ENCODE measurements at regions not wholly inside any gene's neighbourhood (a gene's known extent, or its start where the extent isn't known, plus 50 kb on each side); places are given as distances from the start of the nearest gene placed in this dataset.

- no peaks in the 10 kb centered on the region for H3K27me3 ChIP-seq
- no peaks in the 10 kb centered on the region for H3K4me1 ChIP-seq
- no peak for TF ChIP-seq CTCF (IDR thresholded peaks at IDR 0.05)
- TF ChIP-seq POLR2A (IDR thresholded peaks at IDR 0.05), result no peak
- H3K4me3 ChIP-seq (replicated peaks in 1 of 3), result no peak overlapping the region
- intact Hi-C loops (cut with DNase I), result no loop called here
- no peaks in the 10 kb centered on the region for H3K9me3 ChIP-seq
- 70 to 77% methylated on average over 2 of the region's 2 CpGs for WGBS, 2 donors
- no peaks in the 10 kb centered on the region for H3K36me3 ChIP-seq
- DNase-seq, result no peak
- no peak overlapping the region for H3K27ac ChIP-seq
Measured at GRCh38 chr4:179596621-179597020, 2154.4 kb upstream of the AGA start.

DNA sequence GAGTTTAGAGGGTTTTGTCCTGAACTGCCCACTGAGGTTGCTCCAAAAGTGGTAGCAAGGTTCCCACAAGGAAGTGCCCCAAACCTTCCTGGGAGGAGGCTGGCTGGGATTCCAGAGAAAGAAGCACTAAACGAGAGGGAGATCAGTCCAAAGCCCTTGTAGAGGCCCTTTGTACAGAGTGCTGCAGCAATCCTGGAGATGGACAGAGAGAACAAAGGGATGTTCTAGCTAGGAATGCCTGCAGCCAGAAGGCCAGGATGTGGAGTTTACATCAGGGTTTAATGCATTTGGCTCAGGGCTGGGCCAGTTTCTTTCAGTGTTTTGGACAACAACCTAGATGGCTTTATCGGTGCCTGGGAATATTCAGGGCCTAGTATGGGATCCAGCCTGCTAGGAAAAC lies 2155.1 kb upstream of the AGA start:
- no peak for TF ChIP-seq POLR2A (IDR thresholded peaks at IDR 0.05)
- TF ChIP-seq CTCF (IDR thresholded peaks at IDR 0.05), result no peak
- Histone ChIP-seq H3K4me1 (no peaks in the 10 kb centered on the region), H3K27ac (no peak overlapping the region), H3K9me3 (no peaks in the 10 kb centered on the region), H3K27me3 (no peaks in the 10 kb centered on the region), H3K36me3 (no peaks in the 10 kb centered on the region), H3K4me3 (replicated peaks in 1 of 3) (no peak overlapping the region)
- 3 to 52% methylated on average over 2 of the region's 2 CpGs for WGBS, 2 donors
- no peak for DNase-seq
- intact Hi-C loops (cut with DNase I), result no loop called here

DNA sequence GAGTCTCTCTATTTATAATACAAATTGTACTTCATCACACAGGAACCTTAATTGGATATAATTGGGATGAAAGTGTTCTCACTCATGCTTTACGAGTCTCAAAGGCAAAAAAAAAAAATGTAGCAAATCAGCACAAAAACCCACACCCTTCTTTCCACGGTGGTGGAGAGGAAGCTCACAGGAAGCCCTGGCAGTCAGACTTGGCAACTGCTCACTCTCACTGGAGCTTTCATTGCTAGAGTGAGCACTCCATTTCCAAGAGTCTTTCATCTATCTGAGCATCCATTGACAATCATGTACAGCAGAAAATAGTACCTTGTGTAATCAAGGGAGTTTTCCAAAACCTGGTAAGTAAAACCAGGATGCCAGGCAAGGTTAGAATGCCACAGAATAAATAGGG lies 2159.4 kb upstream of the AGA start:
- 11 to 19% methylated on average over 2 of the region's 2 CpGs for WGBS, 2 donors
- Histone ChIP-seq H3K4me3 (replicated peaks in 1 of 3) (no peak overlapping the region), H3K27me3 (no peaks in the 10 kb centered on the region), H3K4me1 (no peaks in the 10 kb centered on the region), H3K9me3 (no peaks in the 10 kb centered on the region), H3K27ac (no peak overlapping the region), H3K36me3 (no peaks in the 10 kb centered on the region)
- DNase-seq, result no peak
- TF ChIP-seq CTCF (IDR thresholded peaks at IDR 0.05) (no peak), POLR2A (IDR thresholded peaks at IDR 0.05) (no peak)
- intact Hi-C loops (cut with DNase I), result no loop called here

- intact Hi-C loops (cut with DNase I), result no loop called here
- WGBS, 2 donors, result 89 to 91% methylated on average over 5 of the region's 5 CpGs
- no peak overlapping the region for H3K27ac ChIP-seq
- H3K9me3 ChIP-seq, result no peaks in the 10 kb centered on the region
- H3K4me1 ChIP-seq, result no peaks in the 10 kb centered on the region
- no peak overlapping the region for H3K4me3 ChIP-seq (replicated peaks in 1 of 3)
- H3K36me3 ChIP-seq, result no peaks in the 10 kb centered on the region
- no peak for DNase-seq
- no peak for TF ChIP-seq CTCF (IDR thresholded peaks at IDR 0.05)
- no peak for TF ChIP-seq POLR2A (IDR thresholded peaks at IDR 0.05)
- H3K27me3 ChIP-seq, result no peaks in the 10 kb centered on the region
Measured at GRCh38 chr4:179605196-179605595, 2163.0 kb upstream of the AGA start.

DNA sequence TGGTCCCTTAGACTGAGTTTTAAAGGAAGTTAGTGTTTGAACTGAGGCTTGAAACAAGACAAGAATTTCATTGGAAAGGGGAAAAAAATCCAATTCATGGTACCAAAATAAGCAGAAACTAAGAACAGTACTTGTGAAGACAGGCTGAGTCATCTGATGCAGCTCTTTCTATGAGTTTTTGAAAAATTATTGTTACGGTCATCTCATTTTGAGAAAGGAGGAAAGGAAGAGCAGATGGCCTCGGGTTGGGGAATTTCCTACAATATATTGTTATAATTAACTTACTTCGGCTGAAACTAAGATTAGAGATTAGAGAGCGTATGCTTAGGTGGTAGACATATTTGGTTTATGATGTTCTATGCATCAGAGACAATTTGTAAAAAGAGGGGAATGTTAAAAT lies 2164.8 kb upstream of the AGA start:
- Histone ChIP-seq H3K36me3 (no peaks in the 10 kb centered on the region), H3K27me3 (no peaks in the 10 kb centered on the region), H3K4me3 (replicated peaks in 1 of 3) (no peak overlapping the region), H3K4me1 (no peaks in the 10 kb centered on the region), H3K9me3 (no peaks in the 10 kb centered on the region), H3K27ac (no peak overlapping the region)
- no peak for DNase-seq
- WGBS, 2 donors, result 78 to 81% methylated on average over 4 of the region's 4 CpGs
- intact Hi-C loops (cut with DNase I), result no loop called here
- no peak for TF ChIP-seq CTCF (IDR thresholded peaks at IDR 0.05)
- TF ChIP-seq POLR2A (IDR thresholded peaks at IDR 0.05), result no peak
